ENCODE measurements at regions not wholly inside any gene's neighbourhood (a gene's known extent, or its start where the extent isn't known, plus 50 kb on each side); places are given as distances from the start of the nearest gene placed in this dataset.

- no peak for DNase-seq (ENCODE audit: low read depth)
These were observed 60.9 kb upstream of the CLMP start for GRCh38 chr11:123255909-123256308.

- no peak for DNase-seq (ENCODE audit: low read depth)
These were observed 59.3 kb upstream of the CLMP start for GRCh38 chr11:123254357-123254756.

GRCh38 chr11:123253911-123254310, 58.9 kb upstream of the CLMP start:
- no peak for DNase-seq (ENCODE audit: low read depth)

- DNase-seq (ENCODE audit: low read depth) = no peak
These were observed 58.2 kb upstream of the CLMP start for GRCh38 chr11:123253223-123253622.

GRCh38 chr11:123251657-123252344, 56.8 kb upstream of the CLMP start:
- DNase-seq (ENCODE audit: low read depth) = no peak

GRCh38 chr11:123250892-123251656, 56.0 kb upstream of the CLMP start:
- DNase-seq (ENCODE audit: low read depth) = no peak

- DNase-seq (ENCODE audit: low read depth) = no peak
These were observed 54.3 kb upstream of the CLMP start for GRCh38 chr11:123249354-123249753.

- no peak for DNase-seq (ENCODE audit: low read depth)
These were observed 52.8 kb upstream of the CLMP start for GRCh38 chr11:123247813-123248379.

- no peak for DNase-seq (ENCODE audit: low read depth)
These were observed 52.4 kb upstream of the CLMP start for GRCh38 chr11:123247496-123247799.

- peak; percentile 57 for DNase-seq (ENCODE audit: low read depth)
These were observed 51.9 kb upstream of the CLMP start for GRCh38 chr11:123246749-123247495.

- no peak for DNase-seq (ENCODE audit: low read depth)
These were observed 50.5 kb upstream of the CLMP start for GRCh38 chr11:123245567-123245966.
